Medulla oblongata (tissue), 1 donor: ENCODE measurements at regions not wholly inside any gene's neighbourhood (a gene's known extent, or its start where the extent isn't known, plus 50 kb on each side); places are given as distances from the start of the nearest gene placed in this dataset.
"Not testable (repeated sequence)": the region's sequence is repeated elsewhere in the genome, so short reads cannot be mapped to it uniquely, and the experiment has no call there.

Experiments
- DNase-seq: peaks from one replicate; pipeline ENCODE4 v3.0.0-alpha.2; 2015; ENCODE audit errors: extremely low spot score

DNA sequence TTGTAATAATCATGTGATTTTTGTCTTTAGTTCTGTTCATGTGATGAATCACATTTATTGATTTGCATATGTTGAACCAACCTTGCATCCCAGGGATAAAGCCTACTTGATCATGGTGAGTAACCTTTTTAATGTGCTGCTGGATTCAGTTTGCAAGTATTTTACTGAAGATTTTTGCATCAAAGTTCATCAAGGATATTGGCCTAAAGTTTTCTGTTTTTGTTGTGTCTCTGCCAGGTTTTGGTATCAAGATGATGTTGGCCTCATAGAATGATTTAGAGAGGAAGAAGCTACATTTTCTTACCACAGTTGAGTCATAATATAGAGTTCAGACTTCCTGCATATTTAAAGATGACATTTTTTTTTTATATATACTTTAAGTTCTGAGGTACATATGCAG is 455.9 kb downstream of the PLPP3 start:
- no peak for DNase-seq

DNA sequence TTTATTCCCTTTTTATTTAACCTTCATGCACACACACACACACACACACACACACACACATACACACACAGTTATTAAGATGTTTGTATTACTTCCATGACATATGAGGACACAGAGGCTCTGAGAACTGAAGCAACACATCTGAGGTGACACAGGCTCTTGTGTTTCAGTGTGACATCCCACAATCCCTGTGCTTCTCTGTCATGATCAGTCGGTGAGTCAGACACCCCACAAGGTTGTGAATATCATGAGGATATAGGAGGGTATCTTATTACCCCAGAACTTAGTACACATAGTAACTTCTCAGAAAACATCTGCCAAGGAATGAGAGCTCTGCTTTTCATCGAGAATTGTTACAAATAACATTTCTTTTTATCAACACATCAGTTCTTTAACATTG is 459.3 kb downstream of the PLPP3 start:
- no peak for DNase-seq

DNA sequence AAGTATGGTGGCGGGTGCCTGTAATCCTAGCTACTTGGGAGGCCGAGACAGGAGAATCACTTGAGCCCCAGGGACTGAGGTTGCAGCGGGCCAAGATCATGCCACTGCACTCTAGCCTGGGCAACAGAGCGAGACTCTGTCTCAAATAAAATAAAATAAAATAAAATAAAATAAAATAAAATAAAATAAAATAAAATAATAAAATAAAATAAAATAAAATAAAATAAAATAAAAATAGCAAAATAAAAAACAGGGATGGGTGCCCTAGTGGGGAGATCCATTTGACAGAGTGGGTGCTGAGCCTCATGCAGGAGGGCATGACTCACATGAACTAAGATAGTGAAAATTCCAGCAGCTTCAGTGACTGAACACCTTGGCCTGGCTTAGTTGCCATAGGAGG is 460.7 kb downstream of the PLPP3 start:
- DNase-seq, result not testable (repeated sequence)

DNA sequence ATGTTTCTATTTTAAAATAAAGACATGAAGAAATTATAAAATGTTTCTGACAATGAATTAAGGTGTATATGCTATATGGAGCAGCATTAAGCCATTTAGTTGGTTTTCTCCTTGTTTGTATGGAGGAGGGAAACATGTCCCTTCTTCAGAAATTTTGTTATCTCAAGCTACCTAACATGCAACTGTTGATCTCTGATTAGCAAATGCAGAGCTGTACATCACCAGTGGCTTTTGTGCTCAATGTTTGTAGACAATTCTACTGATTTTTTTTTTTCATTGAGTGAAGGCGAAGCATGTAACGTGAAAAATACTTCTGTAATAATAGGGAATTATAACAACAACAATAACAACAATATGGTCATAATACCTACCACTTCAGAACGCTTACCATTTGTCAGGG is 463.7 kb downstream of the PLPP3 start:
- DNase-seq, result no peak

DNA sequence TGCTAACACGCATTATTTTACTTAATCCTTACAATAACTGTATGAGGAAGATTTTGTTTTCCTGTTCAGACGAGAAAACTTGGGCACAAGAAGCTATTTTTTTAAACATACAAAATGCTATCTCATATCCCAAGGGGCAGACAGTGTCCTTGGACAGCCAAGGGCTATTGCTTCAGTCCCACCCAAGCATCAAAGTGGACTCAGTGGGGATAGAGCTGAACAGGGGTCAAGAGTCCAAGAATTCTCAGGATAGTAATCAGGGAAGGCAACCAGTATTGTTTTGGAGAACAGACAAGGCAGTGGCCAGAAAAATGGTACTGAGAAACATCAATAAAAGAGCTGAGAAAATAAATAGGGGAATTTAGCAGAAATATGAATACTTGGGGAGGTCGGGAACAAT is 465.7 kb downstream of the PLPP3 start:
- no peak for DNase-seq

DNA sequence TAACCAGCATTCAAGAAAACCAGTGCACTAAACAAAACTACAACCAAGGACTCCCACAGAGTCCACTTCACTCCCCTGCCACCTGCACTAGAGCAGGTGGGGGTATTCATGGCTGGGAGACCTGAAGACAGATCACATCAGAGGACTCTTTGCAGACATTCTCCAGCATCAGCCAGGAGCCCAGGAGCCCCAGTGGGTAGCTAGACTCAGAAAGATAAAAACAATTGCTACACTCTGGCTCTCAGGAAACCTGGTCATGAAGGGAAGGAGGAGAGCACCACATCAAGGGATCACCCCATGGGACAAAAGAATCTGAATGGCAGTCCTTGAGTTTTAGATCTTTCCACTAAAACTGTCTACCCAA is 472.1 kb downstream of the PLPP3 start:
- DNase-seq, result no peak

DNA sequence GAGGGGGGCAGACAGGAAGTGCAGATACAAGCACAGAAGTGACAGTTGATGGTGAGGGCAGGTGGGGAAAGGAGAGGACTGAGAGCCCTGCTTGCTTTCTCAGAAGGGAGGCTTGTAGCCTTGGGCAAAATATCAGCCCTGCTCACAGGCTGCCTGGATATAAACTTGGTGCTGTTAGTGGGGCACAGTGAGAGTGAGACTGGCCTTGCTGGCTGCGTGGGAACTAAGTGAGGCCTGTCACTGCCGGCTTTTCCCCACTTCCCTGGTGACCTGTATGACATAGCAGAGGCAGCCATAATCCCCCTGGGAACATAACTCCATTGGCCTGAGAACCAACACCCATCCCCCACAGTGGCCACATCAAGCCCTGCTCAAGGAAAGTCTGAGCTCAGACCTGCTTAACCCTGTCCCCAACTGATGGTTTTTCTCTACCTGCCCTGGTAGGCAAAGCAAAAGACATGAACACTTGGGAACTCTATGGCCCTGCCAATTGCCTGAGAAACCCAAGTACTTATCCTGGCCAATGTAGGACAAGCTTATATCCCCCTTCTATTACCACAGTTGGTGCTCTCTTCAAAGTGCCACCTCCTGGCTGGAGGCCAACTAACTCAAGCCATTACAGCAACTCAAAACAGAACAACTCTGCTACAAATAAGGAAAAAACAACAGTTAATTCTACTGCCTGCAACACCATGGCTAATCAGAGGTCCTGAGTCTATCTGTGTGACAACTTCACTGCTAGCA is 472.7 kb downstream of the PLPP3 start:
- DNase-seq, result no peak

DNA sequence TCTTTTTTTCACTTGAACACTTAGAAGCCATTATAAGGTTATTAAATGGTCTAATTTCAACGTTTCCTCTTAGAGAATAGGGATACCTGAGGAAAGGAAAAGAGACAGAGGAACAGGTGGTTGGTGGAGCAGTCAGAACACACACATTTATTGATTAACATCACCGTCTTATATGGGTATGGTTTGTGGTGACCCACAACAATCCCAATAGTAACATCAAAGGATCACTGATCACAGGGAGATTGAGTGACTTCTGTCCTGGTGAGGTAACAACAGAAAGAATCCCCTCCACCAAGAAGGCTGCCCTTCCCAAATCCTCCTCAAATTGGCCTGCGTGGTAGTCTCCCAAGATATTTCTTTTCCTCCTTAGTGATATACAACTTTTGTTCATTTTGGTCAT is 474.0 kb downstream of the PLPP3 start:
- no peak for DNase-seq

DNA sequence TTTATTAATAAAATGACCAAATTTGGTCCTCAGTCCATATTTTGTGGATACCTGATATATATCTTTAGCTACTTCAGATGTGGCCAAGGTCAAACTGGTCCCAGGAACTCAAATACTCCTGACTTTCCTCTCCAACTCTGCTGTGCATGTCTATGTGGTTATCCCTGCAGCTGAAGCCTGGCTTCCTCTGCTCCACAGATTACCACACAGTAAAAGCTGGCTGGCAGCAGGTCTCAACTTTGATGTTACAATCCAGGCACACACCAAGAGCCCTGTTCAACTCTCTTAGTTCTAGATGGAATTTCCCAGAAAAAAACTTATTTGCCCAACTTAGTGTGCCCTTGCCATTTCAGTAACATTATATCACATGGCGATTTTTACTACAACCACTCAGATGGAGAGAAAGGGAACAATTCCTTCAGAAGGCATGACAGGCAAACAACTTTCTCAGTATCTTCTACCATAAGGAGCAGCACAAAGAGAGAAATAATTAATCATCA is 479.5 kb downstream of the PLPP3 start:
- DNase-seq, result no peak

DNA sequence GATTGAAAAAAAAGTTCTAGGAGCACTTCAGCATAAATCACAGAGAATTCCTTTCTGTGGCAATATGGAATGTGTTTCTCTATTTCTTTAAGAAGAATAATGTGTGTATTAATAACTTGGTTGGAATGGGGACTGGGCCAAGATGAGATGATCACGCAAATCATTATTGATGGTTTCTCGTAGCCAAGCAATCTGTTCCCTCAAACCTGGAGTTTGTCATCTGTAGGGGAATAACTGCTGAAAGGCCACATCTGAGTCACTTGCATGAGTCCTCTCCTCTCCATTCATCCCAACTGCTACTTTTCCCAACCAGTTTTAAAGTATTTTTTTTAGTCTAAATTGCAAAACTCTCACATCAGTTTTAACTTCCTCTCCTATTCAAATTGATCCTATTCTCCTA is 480.4 kb downstream of the PLPP3 start:
- no peak for DNase-seq

DNA sequence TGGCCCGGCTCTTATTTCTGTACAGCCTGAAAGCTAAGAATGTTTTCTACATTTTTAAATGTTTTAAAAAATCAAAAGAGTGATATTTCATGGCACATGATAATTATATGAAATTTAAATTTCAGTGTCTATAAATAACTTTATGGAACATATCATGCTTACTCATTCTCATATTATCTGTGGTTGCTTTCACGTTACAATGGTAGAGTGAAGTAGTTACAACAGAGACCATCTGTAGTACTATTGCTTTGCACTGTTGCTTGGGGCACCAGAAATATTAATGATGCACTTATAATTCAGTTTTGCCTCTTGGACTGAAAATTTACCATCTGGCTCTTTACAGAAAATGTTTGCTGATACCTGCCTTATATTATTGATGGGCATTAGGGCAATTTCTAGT is 481.6 kb downstream of the PLPP3 start:
- no peak for DNase-seq

DNA sequence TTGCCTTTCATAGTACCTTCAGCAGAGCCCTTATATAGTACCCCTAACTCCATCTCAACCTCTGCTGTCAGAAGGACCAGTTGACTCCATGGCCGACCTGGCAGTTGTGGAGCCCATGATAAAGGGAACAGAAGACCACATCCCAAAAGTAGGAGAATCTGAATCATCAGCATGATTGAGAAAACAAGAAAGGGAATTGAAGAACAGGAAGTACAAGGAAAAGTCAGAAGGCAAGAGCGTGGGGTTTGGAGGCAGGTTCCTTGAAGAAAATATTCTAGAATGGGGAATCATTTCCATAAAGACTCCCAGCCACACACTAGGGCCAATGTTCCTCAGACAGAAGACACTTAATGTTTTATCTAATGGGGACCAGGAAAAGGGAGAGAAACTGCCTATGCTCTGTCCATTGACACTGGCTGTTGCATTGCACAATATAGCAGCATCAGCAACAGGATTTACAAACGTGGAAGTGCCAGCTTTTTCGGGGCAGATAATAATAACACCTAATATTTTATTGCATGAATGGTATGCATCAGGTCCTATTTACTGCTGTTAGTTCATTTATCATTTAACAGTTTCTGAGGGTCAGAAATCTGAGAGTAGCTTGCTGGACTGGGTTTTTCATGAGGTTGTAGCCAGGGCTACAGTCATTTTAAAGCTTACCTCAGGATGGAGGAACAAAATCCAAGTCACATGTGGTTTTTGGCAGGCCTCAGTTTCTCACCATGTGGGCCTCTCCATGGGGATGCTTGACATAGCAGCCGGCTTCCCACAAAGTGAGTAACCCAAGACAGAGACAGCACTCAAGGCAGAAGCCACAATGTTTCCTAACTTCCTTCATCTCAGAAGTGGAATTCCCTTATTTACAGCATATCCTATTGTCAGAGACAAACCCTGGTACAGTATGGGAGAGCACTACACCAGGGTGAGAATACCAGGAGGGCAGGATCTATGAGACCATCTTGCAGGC is 483.4 kb downstream of the PLPP3 start:
- DNase-seq, result peak; percentile 21

DNA sequence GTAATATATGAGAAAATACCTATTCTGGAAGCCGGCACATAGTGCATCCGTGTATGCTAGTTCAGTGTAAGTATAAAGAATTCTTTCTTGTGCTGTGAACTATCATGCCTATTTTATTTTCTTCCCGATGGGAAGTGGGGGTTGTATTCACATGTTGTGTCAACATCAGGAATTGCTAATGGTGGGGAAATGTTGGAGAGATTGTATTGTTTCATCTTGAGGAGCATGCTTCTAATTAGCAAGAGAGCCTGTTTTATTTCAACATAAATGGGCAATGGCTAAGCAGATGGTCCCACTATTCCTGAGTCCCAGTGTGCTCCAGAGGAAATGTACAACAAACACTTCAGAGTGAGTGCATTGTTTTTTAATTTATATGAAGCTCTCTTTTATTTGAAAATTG is 485.2 kb downstream of the PLPP3 start:
- no peak for DNase-seq

DNA sequence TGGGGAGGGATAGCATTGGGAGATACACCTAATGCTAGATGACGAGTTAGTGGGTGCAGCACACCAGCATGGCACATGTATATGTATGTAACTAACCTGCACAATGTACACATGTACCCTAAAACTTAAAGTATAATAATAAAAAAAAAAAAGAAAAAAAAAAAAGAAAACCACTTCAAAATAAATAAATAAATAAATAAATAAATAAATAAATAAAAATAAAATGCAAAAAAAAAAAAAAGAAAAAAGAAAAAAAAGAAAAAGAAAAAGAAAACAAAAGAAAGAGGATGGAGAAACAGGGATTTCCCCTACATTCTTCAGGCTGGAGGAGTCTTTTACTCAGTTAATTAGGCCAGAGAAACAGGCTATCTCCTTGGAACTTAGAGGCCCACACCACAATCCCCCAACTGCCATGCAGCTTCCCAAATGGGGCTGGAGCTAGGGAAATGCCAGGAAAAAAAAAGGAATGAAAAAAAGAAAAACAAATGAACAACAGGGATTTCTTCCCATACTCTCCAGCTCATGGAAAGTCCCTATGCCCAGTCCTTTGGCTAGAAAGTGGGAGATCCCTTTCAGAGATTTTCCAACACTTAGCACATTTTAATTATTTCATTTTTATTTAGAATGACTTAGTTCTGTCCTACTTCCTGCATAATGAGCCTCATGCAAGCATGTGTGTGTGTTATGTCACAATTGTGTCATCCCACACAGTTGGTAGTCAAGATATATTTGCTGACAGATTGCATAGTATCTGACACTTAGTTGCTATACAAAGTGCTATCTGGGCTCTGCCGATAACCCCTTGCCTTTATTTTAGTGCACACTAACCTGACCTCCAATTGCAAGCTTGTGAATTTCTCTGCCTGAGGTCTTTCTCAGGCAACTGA is 486.4 kb downstream of the PLPP3 start:
- no peak for DNase-seq

DNA sequence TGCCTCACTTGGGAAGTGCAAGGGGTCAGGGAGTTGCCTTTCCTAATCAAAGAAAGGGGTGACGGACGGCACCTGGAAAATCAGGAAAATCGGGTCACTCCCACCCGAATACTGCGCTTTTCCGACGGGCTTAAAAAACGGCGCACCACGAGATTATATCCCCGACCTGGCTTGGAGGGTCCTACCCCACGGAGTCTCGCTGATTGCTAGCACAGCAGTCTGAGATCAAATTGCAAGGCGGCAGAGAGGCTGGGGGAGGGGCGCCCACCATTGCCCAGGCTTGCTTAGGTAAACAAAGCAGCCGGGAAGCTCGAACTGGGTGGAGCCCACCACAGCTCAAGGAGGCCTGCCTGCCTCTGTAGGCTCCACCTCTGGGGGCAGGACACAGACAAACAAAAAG is 489.5 kb downstream of the PLPP3 start:
- not testable (repeated sequence) for DNase-seq

DNA sequence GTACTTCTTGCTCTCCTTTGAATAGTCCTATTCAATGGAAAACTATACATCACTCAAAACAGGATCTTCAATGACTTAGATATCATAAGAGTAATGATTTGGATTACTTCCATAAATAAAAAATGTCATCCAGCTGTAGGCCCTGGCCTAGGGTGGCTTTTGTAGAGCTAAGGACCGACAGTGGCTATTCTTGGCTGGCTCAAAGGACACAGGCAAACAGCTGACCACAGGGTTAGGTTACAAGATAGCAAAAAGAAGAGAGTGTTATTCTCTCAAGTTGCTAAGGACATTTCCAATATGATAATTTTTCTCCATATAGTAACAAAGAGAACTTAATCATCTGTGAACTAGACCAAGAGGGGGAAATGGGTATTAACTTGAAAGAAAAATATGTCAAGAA is 495.1 kb downstream of the PLPP3 start:
- no peak for DNase-seq

DNA sequence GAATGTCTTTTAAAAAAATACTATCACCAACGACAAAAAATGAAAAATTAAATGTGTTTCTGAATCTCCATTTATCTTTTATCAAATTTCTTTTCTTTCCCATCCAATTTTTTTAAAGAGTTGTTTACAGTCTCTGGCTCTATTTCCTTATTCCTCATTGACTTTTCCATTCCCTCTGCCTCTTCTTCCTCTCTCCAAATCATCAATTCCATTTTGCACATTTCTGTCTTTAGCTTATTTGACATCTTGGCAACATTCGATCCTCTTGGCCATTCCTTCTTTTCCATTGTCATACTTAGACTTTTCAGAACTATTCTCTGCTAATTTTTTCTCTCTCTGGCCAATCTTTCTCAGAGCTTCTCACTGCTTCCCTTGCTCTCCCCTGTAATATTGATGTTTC is 497.6 kb downstream of the PLPP3 start:
- DNase-seq, result no peak

DNA sequence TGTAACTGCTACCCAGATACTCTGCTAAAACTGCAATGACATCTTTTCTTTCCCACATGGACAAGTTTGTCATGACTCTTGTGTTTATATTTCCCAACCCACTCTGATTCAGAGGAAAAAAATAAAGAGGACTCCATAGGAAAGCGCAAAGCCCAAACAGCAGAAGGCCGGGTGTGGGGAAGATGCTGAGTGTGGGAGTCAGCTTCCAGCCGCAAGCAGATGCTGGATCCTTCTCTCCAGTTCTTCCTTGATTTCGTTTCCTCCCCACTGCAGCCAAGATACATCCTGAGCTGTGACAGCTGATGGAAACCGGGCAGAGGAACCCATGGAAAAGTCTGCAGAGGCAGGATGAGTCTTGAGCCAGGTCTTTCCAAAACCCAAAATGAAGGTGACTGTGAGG is 498.2 kb downstream of the PLPP3 start:
- no peak for DNase-seq

DNA sequence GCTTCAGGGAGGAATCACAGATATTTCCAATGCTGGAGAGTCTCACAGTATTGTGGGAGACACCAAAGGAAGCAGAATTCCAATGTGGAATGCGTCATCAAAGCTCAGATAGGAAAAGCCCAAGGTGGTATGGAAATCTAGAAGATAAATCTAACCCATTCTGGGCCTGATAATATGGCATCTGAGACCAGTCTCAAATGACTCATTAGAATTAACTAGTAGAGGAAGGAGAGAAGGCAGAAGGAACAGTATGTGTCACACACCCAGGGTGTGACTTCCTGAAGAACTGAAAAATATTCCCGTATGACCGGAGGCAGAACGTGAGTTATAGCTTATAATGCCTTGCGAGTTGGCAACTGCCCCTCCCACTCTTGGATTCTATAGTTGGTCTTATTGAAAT is 499.2 kb downstream of the PLPP3 start:
- no peak for DNase-seq

DNA sequence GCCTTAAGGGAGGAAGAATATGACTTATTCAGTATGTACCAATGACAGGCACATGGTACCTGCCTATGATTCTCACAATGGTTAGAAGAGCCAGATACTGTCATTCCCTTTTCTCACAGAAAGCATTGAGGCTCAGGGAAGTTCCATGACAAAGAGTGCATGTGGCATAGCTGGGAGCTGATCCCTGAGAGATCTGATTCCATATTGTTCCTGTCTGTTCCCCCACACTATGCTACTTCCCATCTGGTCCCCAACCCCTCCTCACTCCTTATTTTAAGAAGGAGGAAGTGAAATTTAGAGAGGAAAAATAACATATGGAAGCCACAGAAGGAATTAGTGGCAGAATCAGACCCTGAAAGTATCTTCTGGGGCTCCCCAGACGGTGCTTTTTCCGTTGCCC is 500.0 kb downstream of the PLPP3 start:
- no peak for DNase-seq

DNA sequence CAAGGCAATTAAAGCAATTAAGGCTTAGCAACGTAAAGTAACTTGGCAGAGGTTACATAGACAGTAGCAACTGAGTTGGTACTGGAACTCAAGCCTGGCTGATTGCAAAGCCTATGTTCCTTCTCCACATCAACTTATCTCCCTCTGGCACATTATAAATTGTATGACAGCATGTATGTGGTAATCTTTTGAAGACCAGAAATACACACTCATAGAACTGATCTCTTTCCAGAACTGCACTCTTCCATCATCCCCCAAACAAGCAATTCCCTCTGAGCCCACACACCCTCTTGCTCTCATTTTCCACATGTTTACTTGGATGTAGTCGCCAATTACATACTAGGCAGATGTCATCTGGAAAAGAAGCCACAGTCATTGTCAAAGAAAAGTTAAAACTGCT is 502.2 kb downstream of the PLPP3 start:
- DNase-seq, result no peak
